AG04449 (cell line): ENCODE measurements at regions not wholly inside any gene's neighbourhood (a gene's known extent, or its start where the extent isn't known, plus 50 kb on each side); places are given as distances from the start of the nearest gene placed in this dataset.

Experiments
- CTCF ChIA-PET: fragments of 350-600 bp; formaldehyde crosslinking; extraction: SDS; loops from one replicate; lab custom pipeline; 2021; ENCODE audit warnings: antibody characterized with exemption; lab: Yijun Ruan, JAX
- POLR2A ChIA-PET: fragments of 400-600, 350-600 bp; formaldehyde crosslinking; extraction: SDS; loops from one replicate; lab custom pipeline; 2020; ENCODE audit warnings: antibody characterized with exemption, inconsistent platforms; lab: Yijun Ruan, JAX
- DNase-seq: peaks from one replicate; pipeline ENCODE4 v3.0.0-alpha.2; 2010; ENCODE audit warnings: low read depth, low spot score
- H3K4me3 ChIP-seq: 2 replicates; pipeline ENCODE4 v1.5.1; 2011; ENCODE audit warnings: low read depth, mild to moderate bottlenecking, control low read depth, low read length
- TF ChIP-seq, protein P1 (sequence below): IDR thresholded peaks from one replicate; pipeline ENCODE4 v1.5.1; 2011; ENCODE audit warnings: mild to moderate bottlenecking, moderate library complexity, low read length, control low read depth, inconsistent platforms; ENCODE audit not compliant: insufficient read depth; ENCODE audit errors: missing control alignments

DNA sequence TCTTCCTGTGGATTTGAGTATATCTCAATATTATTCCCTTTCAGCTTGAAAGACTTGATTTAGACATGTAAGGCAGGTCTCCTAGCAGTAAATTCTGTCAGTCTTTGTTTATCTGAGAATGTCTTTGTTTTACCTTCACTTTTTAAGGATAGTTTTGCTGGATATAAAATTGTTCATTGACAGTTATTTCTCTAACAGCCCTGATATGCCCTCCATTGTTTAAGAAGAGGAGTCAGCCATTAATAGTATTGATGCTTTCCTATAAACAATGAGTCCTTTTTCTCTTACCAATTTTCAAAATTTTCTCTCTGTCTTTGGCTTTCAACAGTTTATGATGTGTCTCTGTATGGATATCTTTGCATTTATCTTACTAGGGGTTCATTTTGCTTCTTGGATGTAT, 163.5 kb upstream of the ANKRD55 start:
- CTCF ChIA-PET: no interaction called here
- no peak overlapping the region for H3K4me3 ChIP-seq
- DNase-seq: no peak
- TF ChIP-seq, protein P1, sequence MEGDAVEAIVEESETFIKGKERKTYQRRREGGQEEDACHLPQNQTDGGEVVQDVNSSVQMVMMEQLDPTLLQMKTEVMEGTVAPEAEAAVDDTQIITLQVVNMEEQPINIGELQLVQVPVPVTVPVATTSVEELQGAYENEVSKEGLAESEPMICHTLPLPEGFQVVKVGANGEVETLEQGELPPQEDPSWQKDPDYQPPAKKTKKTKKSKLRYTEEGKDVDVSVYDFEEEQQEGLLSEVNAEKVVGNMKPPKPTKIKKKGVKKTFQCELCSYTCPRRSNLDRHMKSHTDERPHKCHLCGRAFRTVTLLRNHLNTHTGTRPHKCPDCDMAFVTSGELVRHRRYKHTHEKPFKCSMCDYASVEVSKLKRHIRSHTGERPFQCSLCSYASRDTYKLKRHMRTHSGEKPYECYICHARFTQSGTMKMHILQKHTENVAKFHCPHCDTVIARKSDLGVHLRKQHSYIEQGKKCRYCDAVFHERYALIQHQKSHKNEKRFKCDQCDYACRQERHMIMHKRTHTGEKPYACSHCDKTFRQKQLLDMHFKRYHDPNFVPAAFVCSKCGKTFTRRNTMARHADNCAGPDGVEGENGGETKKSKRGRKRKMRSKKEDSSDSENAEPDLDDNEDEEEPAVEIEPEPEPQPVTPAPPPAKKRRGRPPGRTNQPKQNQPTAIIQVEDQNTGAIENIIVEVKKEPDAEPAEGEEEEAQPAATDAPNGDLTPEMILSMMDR: no peak
- POLR2A ChIA-PET: no interaction called here

DNA sequence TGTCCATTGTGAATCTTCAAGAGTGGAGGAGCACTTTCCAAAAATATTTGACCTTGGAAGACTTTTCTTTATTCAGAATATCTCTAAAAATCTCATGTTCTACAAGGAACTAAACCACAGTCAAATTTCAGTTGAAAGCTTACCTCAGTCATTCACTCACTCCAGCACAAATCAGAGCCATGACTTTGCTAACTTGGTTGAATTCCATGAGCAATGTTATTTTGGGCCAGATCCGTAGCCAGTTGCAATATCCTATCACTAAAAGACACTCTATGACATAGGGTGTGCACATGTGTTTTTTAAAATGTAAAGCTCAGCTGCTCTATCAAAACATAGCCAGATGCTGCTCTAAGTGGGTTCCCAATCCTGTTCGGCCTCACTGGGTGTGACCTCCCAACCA, 156.1 kb upstream of the ANKRD55 start:
- DNase-seq: no peak
- ChIA-PET CTCF (no interaction called here), POLR2A (no interaction called here)
- H3K4me3 ChIP-seq: no peak overlapping the region
- TF ChIP-seq, protein P1: no peak

DNA sequence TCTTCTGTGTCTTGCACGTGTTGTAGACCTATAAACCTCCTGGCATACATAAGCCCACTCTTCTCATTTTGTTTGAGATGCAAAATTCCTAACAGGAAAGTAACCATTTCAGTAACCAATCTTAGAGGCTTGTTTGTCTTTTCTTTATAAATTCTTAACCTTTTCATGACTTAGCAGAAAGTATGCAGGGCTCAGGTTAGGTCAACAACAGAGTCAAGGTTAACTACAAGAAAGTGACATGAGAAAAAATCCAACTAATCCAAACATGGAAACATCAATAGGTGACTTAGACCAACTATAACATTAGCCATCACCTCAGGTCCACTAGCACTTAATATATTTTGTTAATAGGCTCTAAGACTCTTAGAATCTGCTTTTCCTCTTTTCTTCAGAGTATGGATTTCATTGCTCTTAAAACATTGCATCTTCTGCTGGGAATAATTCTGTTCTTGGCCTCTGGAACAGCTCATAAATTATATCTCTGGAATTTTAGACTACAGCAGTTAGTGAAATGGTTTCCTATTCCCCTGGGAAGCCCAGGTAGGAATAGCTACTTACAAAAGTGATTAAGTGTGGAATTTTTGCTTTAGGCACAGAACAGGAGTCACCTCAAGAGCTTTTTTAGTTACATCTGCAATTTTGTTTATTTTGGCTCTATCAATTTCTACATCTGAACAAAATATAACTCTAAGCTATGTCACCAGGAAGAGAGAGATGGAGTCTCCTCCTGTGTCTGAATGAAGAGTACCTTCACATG, 155.3 kb upstream of the ANKRD55 start:
- CTCF ChIA-PET: no interaction called here
- no peak for DNase-seq
- POLR2A ChIA-PET: no interaction called here
- H3K4me3 ChIP-seq: no peak overlapping the region
- TF ChIP-seq, protein P1: no peak

DNA sequence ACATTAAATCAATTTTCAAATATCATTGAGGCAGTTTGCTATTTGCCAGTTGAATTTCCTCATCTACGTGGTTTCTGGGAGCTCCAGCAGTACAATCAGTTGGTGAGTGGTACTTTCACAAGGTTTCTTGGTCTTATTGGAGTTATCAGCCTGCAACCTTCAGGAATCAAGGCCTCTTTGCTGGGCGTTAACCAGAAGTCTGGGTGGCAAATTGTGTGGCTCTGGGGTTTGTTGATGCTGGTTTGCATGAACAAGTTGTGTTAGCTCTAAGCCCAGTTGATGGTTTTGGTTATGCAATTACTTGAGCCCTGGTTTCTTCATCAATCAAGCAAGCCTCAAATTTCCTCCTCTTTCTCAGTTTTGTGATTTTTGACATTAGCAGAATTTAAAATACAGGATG, 152.9 kb upstream of the ANKRD55 start:
- ChIA-PET POLR2A (no interaction called here), CTCF (no interaction called here)

DNA sequence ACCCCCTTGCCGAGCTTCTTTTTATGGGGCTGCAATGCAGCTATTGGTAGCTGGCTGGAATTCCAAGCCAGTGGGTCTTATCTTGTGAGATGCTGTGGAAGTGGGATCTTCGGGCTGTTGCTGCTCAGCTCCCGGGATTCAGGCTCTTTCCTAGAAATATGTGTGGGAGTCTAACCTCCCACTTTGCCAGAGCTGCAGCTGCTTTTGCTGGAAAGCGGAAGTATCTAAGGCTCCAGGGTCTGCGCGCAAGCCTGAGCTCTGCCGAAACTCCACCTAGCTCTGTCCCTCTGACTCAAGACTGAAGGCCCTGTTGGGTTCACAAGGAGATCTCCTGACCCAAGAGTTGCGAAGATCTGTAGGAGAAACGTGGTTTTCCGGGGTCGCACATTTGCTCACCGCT, 151.1 kb upstream of the ANKRD55 start:
- POLR2A ChIA-PET: no interaction called here

More for the DNA sequence above, 152.9 kb upstream of the ANKRD55 start:
- DNase-seq: no peak
- H3K4me3 ChIP-seq: no peak overlapping the region
- TF ChIP-seq, protein P1: no peak

DNA sequence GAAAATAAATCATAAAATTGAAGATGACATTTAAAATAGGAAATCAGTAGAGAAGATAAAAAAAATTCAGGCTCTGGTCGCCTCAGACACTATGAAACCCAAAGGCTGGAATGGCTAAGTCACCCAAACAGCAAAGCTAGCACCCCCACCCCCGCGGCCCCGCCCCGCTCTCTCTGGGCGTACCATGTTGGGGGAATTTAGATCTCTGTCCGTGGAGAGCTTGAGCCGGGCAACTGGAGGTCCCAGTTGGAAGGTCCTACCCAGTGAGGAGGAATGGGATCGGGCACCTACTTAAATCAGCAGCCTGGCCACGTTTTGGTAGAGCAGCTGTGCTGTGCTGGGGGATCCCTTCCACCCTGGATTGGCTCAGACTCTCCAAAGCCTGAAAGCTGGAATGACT, 150.6 kb upstream of the ANKRD55 start:
- TF ChIP-seq, protein P1: no peak
- ChIA-PET POLR2A (no interaction called here), CTCF (no interaction called here)
- H3K4me3 ChIP-seq: no peak overlapping the region
- DNase-seq: no peak

More for the DNA sequence above, 151.1 kb upstream of the ANKRD55 start:
- DNase-seq: no peak
- TF ChIP-seq, protein P1: no peak
- CTCF ChIA-PET: no interaction called here
- H3K4me3 ChIP-seq: no peak overlapping the region
